PC-3 (cell line): ENCODE measurements at regions not wholly inside any gene's neighbourhood (a gene's known extent, or its start where the extent isn't known, plus 50 kb on each side); places are given as distances from the start of the nearest gene placed in this dataset.

Source experiments
- ATAC-seq: fragments of 200-7000 bp; cut with Tn5 transposase; 2 replicates; pipeline ENCODE4 v1.9.1; 2020; ENCODE audit warnings: mild to moderate bottlenecking, moderate library complexity
- BruUV-seq: library from RNA; stranded (reverse); fragments of 400-500 nt; replicated peaks from 2 replicates; lab custom pipeline; 2021; lab: Mats Ljungman, UMichigan
- CTCF ChIA-PET: fragments of 300-600 bp; sonication (Branson Sonifier 250); formaldehyde crosslinking; loops from one replicate; lab custom pipeline; 2022; ENCODE audit warnings: antibody characterized with exemption; lab: Charles Lee
- POLR2A ChIA-PET: fragments of 300-600 bp; sonication (Branson Sonifier 250); formaldehyde crosslinking; loops from one replicate; lab custom pipeline; 2022; ENCODE audit warnings: antibody characterized with exemption; ENCODE audit not compliant: unreplicated experiment; lab: Charles Lee
- DNase-seq: peaks from one replicate; pipeline ENCODE4 v3.0.0-alpha.2; 2015
- H2AFZ ChIP-seq: fragments of 300-600 bp; sonication (generic); 2 replicates; pipeline ENCODE4 v1.6.0; 2016; ENCODE audit warnings: antibody characterized with exemption, low read length
- H3F3A ChIP-seq: fragments of 300-600 bp; sonication (generic); one replicate; pipeline ENCODE4 v1.6.0; 2017; ENCODE audit warnings: antibody characterized with exemption, low read length, control low read depth, mild to moderate bottlenecking; ENCODE audit not compliant: unreplicated experiment
- H3K27ac ChIP-seq: fragments of 300-600 bp; sonication (generic); 2 replicates; pipeline ENCODE4 v1.5.1; 2016; ENCODE audit warnings: mild to moderate bottlenecking, low read length
- H3K27me3 ChIP-seq: fragments of 300-600 bp; sonication (generic); 2 replicates; pipeline ENCODE4 v1.6.1; 2016; ENCODE audit warnings: low read length, mixed read lengths
- H3K36me3 ChIP-seq: fragments of 300-600 bp; sonication (generic); 2 replicates; pipeline ENCODE4 v1.6.1; 2016; ENCODE audit warnings: low read depth, mixed run types, low read length, mixed read lengths
- H3K4me1 ChIP-seq: fragments of 300-600 bp; sonication (generic); 2 replicates; pipeline ENCODE4 v1.5.1; 2016; ENCODE audit warnings: low read length; ENCODE audit not compliant: insufficient read depth
- H3K4me2 ChIP-seq: fragments of 300-600 bp; sonication (generic); 2 replicates; pipeline ENCODE4 v1.6.0; 2016; ENCODE audit warnings: low read length
- H3K4me3 ChIP-seq: fragments of 300-600 bp; sonication (generic); 2 replicates; pipeline ENCODE4 v1.5.1; 2016; ENCODE audit warnings: mild to moderate bottlenecking, low read length, mixed read lengths
- H3K79me2 ChIP-seq: fragments of 300-600 bp; sonication (generic); 2 replicates; pipeline ENCODE4 v1.6.1; 2017; ENCODE audit warnings: low read length, mixed read lengths
- H3K9ac ChIP-seq: fragments of 300-600 bp; sonication (generic); 2 replicates; pipeline ENCODE4 v1.6.0; 2016; ENCODE audit warnings: mild to moderate bottlenecking, low read length
- H3K9me2 ChIP-seq: fragments of 300-600 bp; sonication (generic); replicated peaks from 2 replicates; pipeline ENCODE4 v1.6.1; 2016; ENCODE audit warnings: mixed run types, low read length, mixed read lengths
- H3K9me3 ChIP-seq: fragments of 300-600 bp; sonication (generic); 2 replicates; pipeline ENCODE4 v1.6.1; 2016; ENCODE audit warnings: low read length, mixed read lengths
- H4K20me1 ChIP-seq: fragments of 300-600 bp; sonication (generic); 2 replicates; pipeline ENCODE4 v1.6.1; 2016; ENCODE audit warnings: low read length, mixed read lengths
- CTCF ChIP-seq: fragments of 300-600 bp; sonication (generic); conservative IDR thresholded peaks from 2 replicates; pipeline ENCODE4 v1.5.1; 2017; ENCODE audit warnings: antibody characterized with exemption, low read depth, mild to moderate bottlenecking, low read length
- EZH2 ChIP-seq: fragments of 300-600 bp; sonication (generic); IDR thresholded peaks from one replicate; pipeline ENCODE4 v1.6.1; 2017; ENCODE audit warnings: antibody characterized with exemption, mild to moderate bottlenecking, low read length; ENCODE audit not compliant: unreplicated experiment
- EZH2phosphoT487 ChIP-seq: fragments of 300-600 bp; sonication (generic); IDR thresholded peaks from 2 replicates; pipeline ENCODE4 v1.6.1; 2018; ENCODE audit warnings: mild to moderate bottlenecking, antibody characterized with exemption, low read length, borderline replicate concordance
- intact Hi-C: fragments of 100-400 bp; cut with micrococcal nuclease; formaldehyde crosslinking; loops from 2 replicates; pipeline ENCODE4 v1.9.0; 2023

- Histone ChIP-seq H3F3A (no peaks in the 10 kb centered on the region), H3K9me3 (no peaks in the 10 kb centered on the region), H2AFZ (no peak overlapping the region), H3K27me3 (peaks cover 38% of the 10 kb centered on the region), H3K36me3 (no peaks in the 10 kb centered on the region), H3K9ac (no peak overlapping the region), H4K20me1 (no peaks in the 10 kb centered on the region), H3K4me2 (no peak overlapping the region), H3K79me2 (no peaks in the 10 kb centered on the region), H3K9me2 (no peaks in the 10 kb centered on the region), H3K4me3 (no peak overlapping the region), H3K27ac (no peak overlapping the region), H3K4me1 (no peaks in the 10 kb centered on the region)
- ATAC-seq, result no peak
- no TSS peak for BruUV-seq
- CTCF ChIA-PET, result no interaction called here
- POLR2A ChIA-PET, result no interaction called here
- DNase-seq, result no peak
- intact Hi-C loops, result no loop called here
- TF ChIP-seq EZH2phosphoT487 (no peak), EZH2 (no peak), CTCF (no peak)
Measured at GRCh38 chr2:2899826-2900225, 477.8 kb downstream of the EIPR1 start.

- ChIA-PET POLR2A (no interaction called here), CTCF (no interaction called here)
- no peaks in the 10 kb centered on the region for H3K9me3 ChIP-seq
- H3K27ac ChIP-seq, result no peak overlapping the region
- ATAC-seq (no peak), DNase-seq (no peak)
- peaks cover 30% of the 10 kb centered on the region for H3K27me3 ChIP-seq
- no peaks in the 10 kb centered on the region for H3K9me2 ChIP-seq
- no peak overlapping the region for H3K9ac ChIP-seq
- no peaks in the 10 kb centered on the region for H4K20me1 ChIP-seq
- H3K4me1 ChIP-seq, result no peaks in the 10 kb centered on the region
- no TSS peak for BruUV-seq
- intact Hi-C loops, result no loop called here
- H3K79me2 ChIP-seq, result no peaks in the 10 kb centered on the region
- no peak overlapping the region for H3K4me2 ChIP-seq
- H3K36me3 ChIP-seq, result no peaks in the 10 kb centered on the region
- TF ChIP-seq EZH2, result no peak
- TF ChIP-seq EZH2phosphoT487, result no peak
- TF ChIP-seq CTCF, result no peak
- no peaks in the 10 kb centered on the region for H3F3A ChIP-seq
- H3K4me3 ChIP-seq, result no peak overlapping the region
- H2AFZ ChIP-seq, result no peak overlapping the region
Measured at GRCh38 chr2:2898744-2899143, 478.9 kb downstream of the EIPR1 start.

GRCh38 chr2:2896643-2897042 lies 481.0 kb downstream of the EIPR1 start:
- no peaks in the 10 kb centered on the region for H3K9me3 ChIP-seq
- no peak overlapping the region for H3K9ac ChIP-seq
- intact Hi-C loops, result no loop called here
- ATAC-seq, result no peak
- H3K27ac ChIP-seq, result no peak overlapping the region
- H3K4me1 ChIP-seq, result no peaks in the 10 kb centered on the region
- no peaks in the 10 kb centered on the region for H3K36me3 ChIP-seq
- no TSS peak for BruUV-seq
- DNase-seq, result no peak
- H2AFZ ChIP-seq, result no peak overlapping the region
- H3K4me2 ChIP-seq, result no peak overlapping the region
- no peaks in the 10 kb centered on the region for H3K79me2 ChIP-seq
- peaks cover 40% of the 10 kb centered on the region for H3K27me3 ChIP-seq
- no peak overlapping the region for H3K4me3 ChIP-seq
- no peaks in the 10 kb centered on the region for H3F3A ChIP-seq
- CTCF ChIA-PET, result no interaction called here
- no peaks in the 10 kb centered on the region for H3K9me2 ChIP-seq
- POLR2A ChIA-PET, result no interaction called here
- no peaks in the 10 kb centered on the region for H4K20me1 ChIP-seq
- TF ChIP-seq CTCF (no peak), EZH2 (no peak), EZH2phosphoT487 (no peak)
